Activated CD8-positive, alpha-beta memory T cell treated with anti-CD3 and anti-CD28 coated beads, Interleukin-2, amount 10 ng/mL, durations not matched to agents 7 days and 5 days (primary cell): ENCODE measurements at regions not wholly inside any gene's neighbourhood (a gene's known extent, or its start where the extent isn't known, plus 50 kb on each side); places are given as distances from the start of the nearest gene placed in this dataset.

Source experiments
- ATAC-seq: fragments of 150-1000 bp; cut with Tn5 transposase; one replicate; pipeline ENCODE4 v1.10.0; 2021; ENCODE audit warnings: moderate library complexity
- CTCF ChIA-PET: fragments of 350-600 bp; sonication (Branson Sonifier 250); formaldehyde crosslinking; loops from one replicate; lab custom pipeline; 2021; ENCODE audit warnings: antibody characterized with exemption; lab: Charles Lee
- DNase-seq: peaks from one replicate; pipeline ENCODE4 v3.0.0-alpha.2; 2020
- H3K27ac Mint-ChIP-seq: one replicate; pipeline ENCODE4 v1.8.0; 2021; ENCODE audit warnings: mild to moderate bottlenecking, mixed read lengths
- H3K27me3 Mint-ChIP-seq: one replicate; pipeline ENCODE4 v1.8.0; 2021; ENCODE audit warnings: mixed read lengths
- H3K36me3 Mint-ChIP-seq: one replicate; pipeline ENCODE4 v1.8.0; 2021; ENCODE audit warnings: mild to moderate bottlenecking, mixed read lengths
- H3K4me1 Mint-ChIP-seq: one replicate; pipeline ENCODE4 v1.8.0; 2021; ENCODE audit warnings: mixed read lengths
- H3K4me3 Mint-ChIP-seq: one replicate; pipeline ENCODE4 v1.8.0; 2021; ENCODE audit warnings: mild to moderate bottlenecking, moderate library complexity, mixed read lengths
- H3K9me3 Mint-ChIP-seq: one replicate; pipeline ENCODE4 v1.8.0; 2022; ENCODE audit warnings: low read depth, mixed read lengths

GRCh38 chr11:134685793-134686380 lies 273.8 kb upstream of the B3GAT1 start:
- CTCF ChIA-PET, result no interaction called here
- Mint-ChIP-seq H3K9me3 (no peaks in the 10 kb centered on the region), H3K27me3 (peaks cover 11% of the 10 kb centered on the region), H3K4me1 (no peaks in the 10 kb centered on the region), H3K36me3 (no peaks in the 10 kb centered on the region), H3K27ac (no peak overlapping the region), H3K4me3 (no peak overlapping the region)
- ATAC-seq, result no peak
- no peak for DNase-seq

- H3K36me3 Mint-ChIP-seq, result no peaks in the 10 kb centered on the region
- no peaks in the 10 kb centered on the region for H3K4me1 Mint-ChIP-seq
- CTCF ChIA-PET, result no interaction called here
- peaks cover 14% of the 10 kb centered on the region for H3K27me3 Mint-ChIP-seq
- H3K4me3 Mint-ChIP-seq, result no peak overlapping the region
- no peaks in the 10 kb centered on the region for H3K9me3 Mint-ChIP-seq
- ATAC-seq (no peak), DNase-seq (no peak)
- H3K27ac Mint-ChIP-seq, result no peak overlapping the region
These were observed 272.5 kb upstream of the B3GAT1 start for GRCh38 chr11:134684576-134684975.

DNA sequence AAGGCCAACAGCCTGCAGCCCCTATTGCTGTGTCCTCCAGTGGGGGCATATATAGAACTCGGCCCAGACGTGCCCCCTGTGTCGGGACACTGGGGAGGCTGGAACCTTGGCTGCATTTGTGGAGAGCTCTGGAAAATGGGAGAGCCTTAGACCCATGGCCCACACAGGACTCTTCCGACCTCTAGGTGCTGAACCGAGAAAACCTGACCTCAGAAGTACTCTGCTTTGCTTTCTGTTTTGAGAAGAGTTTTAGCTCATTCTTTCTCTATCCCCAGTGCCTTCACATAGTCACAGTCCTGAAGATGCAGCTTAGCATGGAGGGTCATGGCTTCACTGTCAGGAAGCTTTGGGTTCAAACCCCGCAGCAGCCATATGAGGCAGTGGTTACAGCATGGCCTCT lies 271.8 kb upstream of the B3GAT1 start:
- Mint-ChIP-seq H3K27me3 (peaks cover 14% of the 10 kb centered on the region), H3K4me1 (no peaks in the 10 kb centered on the region), H3K36me3 (no peaks in the 10 kb centered on the region), H3K4me3 (no peak overlapping the region), H3K27ac (no peak overlapping the region), H3K9me3 (no peaks in the 10 kb centered on the region)
- CTCF ChIA-PET, result no interaction called here
- DNase-seq (no peak), ATAC-seq (no peak)

DNA sequence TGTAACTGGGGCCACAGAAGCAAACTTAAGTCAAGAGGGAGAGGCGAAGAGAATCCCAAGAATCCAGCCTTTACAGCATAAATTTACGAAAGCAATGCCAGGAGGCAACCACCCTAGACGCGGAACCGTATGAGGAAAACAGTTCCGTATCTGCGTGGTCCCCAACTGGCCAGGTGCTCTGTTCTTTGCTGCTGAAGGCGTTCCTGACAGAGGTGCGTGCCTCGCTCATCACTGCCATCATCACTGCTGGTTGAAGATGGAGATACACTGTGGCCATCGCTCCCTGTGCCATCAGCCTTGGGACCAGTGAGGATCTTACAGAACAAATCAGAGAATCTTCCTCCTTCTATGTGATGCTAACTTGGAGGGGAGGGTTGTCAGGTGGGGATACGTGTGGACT lies 270.5 kb upstream of the B3GAT1 start:
- CTCF ChIA-PET, result no interaction called here
- no peaks in the 10 kb centered on the region for H3K36me3 Mint-ChIP-seq
- no peak overlapping the region for H3K4me3 Mint-ChIP-seq
- no peaks in the 10 kb centered on the region for H3K4me1 Mint-ChIP-seq
- H3K27me3 Mint-ChIP-seq, result peaks cover 8% of the 10 kb centered on the region
- H3K9me3 Mint-ChIP-seq, result no peaks in the 10 kb centered on the region
- DNase-seq, result no peak
- no peak overlapping the region for H3K27ac Mint-ChIP-seq
- no peak for ATAC-seq

DNA sequence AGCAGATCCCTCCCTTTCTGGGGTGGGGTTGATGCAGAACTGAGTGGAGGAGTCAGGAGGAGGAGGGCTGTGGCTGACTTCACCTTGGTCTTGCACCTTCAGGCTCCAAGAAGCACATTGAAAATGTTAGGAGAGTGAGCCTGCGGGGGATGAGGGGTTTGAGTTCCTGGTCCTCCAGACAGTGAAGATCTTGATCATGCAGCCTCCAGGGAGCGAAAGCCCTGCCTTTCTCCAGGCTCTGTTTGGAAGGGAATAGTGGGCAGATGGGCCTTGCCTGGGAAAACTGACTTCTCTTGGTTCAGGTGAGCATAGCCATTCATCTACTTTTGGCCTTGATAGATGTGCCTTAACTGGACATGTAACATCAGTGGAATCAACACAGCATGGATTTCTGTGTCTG lies 267.6 kb upstream of the B3GAT1 start:
- no peak for ATAC-seq
- Mint-ChIP-seq H3K4me1 (no peaks in the 10 kb centered on the region), H3K36me3 (no peaks in the 10 kb centered on the region), H3K27ac (no peak overlapping the region), H3K4me3 (no peak overlapping the region), H3K9me3 (no peaks in the 10 kb centered on the region), H3K27me3 (peaks cover 3% of the 10 kb centered on the region)
- DNase-seq, result peak; percentile 35
- CTCF ChIA-PET, result no interaction called here

DNA sequence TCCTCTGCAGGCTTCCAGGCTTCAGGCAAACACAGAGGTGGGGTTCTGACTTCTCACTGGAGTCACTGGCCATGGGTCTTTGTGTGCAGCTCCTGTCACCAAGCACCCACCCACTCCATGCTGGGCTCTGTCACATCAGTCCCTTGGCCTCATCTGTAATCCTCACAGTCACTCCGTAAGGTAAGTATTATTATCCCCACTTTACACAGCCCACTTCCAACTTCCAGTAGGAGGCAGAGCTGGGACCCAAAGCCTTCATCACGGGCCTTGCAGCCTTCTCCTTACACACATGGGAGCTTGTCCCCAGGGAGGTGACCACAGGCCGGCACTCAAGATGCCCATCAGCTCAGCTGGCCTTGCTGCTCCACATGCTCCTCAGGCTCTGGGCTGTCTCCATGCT lies 266.7 kb upstream of the B3GAT1 start:
- DNase-seq, result no peak
- CTCF ChIA-PET, result no interaction called here
- Mint-ChIP-seq H3K4me3 (no peak overlapping the region), H3K4me1 (no peaks in the 10 kb centered on the region), H3K27ac (no peak overlapping the region), H3K9me3 (no peaks in the 10 kb centered on the region), H3K36me3 (no peaks in the 10 kb centered on the region), H3K27me3 (peaks cover 3% of the 10 kb centered on the region)
- ATAC-seq, result no peak

- Mint-ChIP-seq H3K4me1 (no peaks in the 10 kb centered on the region), H3K27me3 (peaks cover 3% of the 10 kb centered on the region), H3K27ac (no peak overlapping the region), H3K9me3 (no peaks in the 10 kb centered on the region), H3K4me3 (no peak overlapping the region), H3K36me3 (no peaks in the 10 kb centered on the region)
- ATAC-seq, result no peak
- DNase-seq, result peak; percentile 14
- CTCF ChIA-PET, result no interaction called here
These were observed 266.0 kb upstream of the B3GAT1 start for GRCh38 chr11:134677891-134678551.

GRCh38 chr11:134677397-134677822 lies 265.4 kb upstream of the B3GAT1 start:
- Mint-ChIP-seq H3K27me3 (peaks cover 3% of the 10 kb centered on the region), H3K27ac (no peak overlapping the region), H3K9me3 (no peaks in the 10 kb centered on the region), H3K4me3 (no peak overlapping the region), H3K36me3 (no peaks in the 10 kb centered on the region), H3K4me1 (no peaks in the 10 kb centered on the region)
- ATAC-seq (no peak), DNase-seq (peak; percentile 31)
- CTCF ChIA-PET, result no interaction called here

DNA sequence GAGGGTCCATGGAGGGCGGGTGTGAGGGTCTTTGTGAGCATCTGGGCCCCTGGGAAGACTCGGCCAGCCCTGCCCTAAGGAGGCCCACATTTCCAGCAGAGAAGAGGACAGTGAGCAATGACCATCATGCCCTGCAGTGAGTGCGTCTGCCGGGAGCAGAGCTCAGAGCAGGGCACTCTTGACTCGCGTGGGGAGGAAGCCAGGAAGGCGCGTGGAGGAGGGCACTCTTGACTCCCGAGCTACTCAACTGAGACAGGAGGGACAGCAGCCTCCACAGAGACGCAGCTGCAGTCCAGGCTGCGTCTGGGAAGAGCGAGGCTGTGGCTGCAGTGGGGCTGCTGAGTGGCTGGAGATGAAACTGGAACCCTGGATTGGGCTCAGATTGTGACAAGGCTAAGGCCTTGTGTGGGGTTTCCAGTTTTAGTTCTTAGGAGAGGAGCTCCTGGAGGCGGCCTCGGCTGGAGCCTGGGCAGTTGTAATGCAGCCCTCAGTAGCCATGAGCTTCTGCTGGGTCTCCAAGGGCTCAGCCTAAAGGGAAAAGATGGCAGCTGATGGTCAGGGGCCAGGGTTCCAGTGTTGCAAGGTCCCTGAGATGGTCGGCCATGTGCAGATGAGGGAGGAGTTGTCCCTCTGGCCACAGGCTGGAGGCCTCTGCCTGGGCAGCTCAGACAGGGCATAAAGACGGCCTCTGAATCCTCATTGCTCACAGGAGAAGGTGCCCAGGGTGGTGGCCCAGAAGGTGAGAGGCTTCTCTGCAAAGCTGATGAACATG lies 264.7 kb upstream of the B3GAT1 start:
- peak; percentile 8 for DNase-seq
- ATAC-seq, result no peak

DNA sequence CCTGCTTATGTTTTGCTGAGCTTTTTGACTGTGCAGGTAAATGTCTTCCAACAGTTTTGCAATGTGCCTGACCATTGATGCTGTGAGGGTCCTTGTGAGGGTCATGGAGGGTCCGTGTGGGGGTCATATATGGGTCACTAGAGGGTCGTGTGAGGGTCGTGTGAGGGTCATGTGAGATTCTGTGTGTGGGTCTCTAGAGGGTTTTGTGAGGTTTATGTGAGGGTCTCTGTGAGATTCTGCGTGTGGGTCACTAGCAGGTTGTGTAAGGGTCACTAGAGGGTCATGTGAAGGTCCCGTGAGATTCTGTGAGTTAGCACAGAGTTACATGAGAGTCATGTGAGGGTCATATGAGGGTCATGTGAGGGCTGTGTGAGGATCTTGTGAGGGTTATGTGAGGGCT lies 263.9 kb upstream of the B3GAT1 start:
- no peaks in the 10 kb centered on the region for H3K4me1 Mint-ChIP-seq
- peaks cover 5% of the 10 kb centered on the region for H3K27me3 Mint-ChIP-seq
- CTCF ChIA-PET, result no interaction called here
- H3K27ac Mint-ChIP-seq, result no peak overlapping the region
- no peak for ATAC-seq
- no peak overlapping the region for H3K4me3 Mint-ChIP-seq
- DNase-seq, result peak; percentile 34
- H3K9me3 Mint-ChIP-seq, result no peaks in the 10 kb centered on the region
- no peaks in the 10 kb centered on the region for H3K36me3 Mint-ChIP-seq

More for the DNA sequence above, 264.7 kb upstream of the B3GAT1 start:
- Mint-ChIP-seq H3K36me3 (no peaks in the 10 kb centered on the region), H3K9me3 (no peaks in the 10 kb centered on the region), H3K27ac (no peak overlapping the region), H3K4me1 (no peaks in the 10 kb centered on the region), H3K27me3 (peaks cover 3% of the 10 kb centered on the region), H3K4me3 (no peak overlapping the region)
- CTCF ChIA-PET, result no interaction called here

DNA sequence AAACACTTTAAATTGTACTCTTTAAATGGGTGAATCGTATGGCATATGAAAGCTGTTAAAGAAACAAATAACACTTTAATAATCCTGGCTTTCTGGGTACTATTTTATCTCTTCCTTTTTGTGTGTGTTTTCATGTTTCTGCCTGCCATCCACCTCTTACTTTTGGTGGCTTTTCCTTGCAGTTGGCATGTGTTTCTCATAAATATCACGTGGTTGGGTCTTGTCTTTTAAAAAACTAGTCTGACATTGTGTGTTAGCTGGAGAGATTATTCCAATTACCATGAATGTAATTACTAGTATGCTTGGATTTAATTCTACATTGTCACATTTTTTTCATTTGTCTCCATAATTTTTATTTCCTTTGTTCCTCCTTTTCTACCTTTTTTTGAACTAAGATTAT lies 262.9 kb upstream of the B3GAT1 start:
- ATAC-seq (no peak), DNase-seq (no peak)
- Mint-ChIP-seq H3K4me3 (no peak overlapping the region), H3K27ac (no peak overlapping the region), H3K36me3 (no peaks in the 10 kb centered on the region), H3K9me3 (no peaks in the 10 kb centered on the region), H3K27me3 (peaks cover 3% of the 10 kb centered on the region), H3K4me1 (no peaks in the 10 kb centered on the region)
- CTCF ChIA-PET, result no interaction called here

DNA sequence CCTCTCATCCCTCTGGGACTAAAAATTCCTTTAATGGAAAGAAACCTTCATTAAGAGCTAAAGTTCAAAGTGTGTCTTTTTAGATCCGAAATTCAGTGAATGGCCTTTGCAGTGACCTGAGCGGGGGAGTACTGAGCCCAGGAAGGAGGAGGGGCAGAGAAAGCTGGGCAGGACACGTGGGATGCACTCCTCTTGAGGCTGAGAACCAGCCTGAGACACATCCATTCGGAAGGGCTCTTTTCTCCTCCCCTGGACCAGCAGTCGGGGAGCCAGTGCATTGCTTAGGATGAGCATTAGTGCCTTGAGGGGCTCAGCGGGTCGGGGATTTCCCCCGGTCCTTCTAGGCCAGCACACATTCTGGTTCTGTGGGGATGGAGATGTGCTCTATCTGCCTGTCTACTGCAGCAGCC lies 258.9 kb upstream of the B3GAT1 start:
- Mint-ChIP-seq H3K9me3 (no peaks in the 10 kb centered on the region), H3K4me3 (no peak overlapping the region), H3K36me3 (no peaks in the 10 kb centered on the region), H3K27me3 (peaks cover 3% of the 10 kb centered on the region), H3K4me1 (no peaks in the 10 kb centered on the region), H3K27ac (no peak overlapping the region)
- no peak for ATAC-seq
- CTCF ChIA-PET, result no interaction called here
- no peak for DNase-seq

DNA sequence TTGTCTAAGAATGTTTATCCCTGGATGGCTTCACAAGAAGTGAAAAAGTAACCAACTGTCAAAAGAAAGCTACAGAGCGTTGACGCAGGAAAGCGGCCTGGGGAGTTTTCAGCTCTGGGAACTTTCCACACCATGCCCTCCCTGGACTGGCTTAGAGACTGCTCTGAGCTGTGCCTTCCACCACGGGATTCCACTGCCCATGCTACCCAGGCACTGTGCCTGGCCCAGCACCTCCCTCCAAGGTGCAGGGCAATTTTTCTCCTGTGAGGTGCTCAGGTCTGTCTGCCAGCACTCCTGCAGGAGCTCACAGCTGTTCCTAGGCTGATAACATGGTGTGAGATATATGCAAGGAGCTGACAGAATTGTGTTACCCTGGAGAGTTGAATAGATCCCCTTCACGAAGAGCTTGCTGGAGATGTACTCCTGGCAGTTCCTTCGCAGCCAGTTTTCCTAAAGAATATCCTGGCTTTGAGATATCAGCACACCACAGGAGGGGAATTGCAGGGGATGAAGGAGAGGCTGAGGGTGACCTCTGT lies 258.3 kb upstream of the B3GAT1 start:
- H3K27ac Mint-ChIP-seq, result no peak overlapping the region
- no peaks in the 10 kb centered on the region for H3K4me1 Mint-ChIP-seq
- DNase-seq (no peak), ATAC-seq (no peak)
- no peak overlapping the region for H3K4me3 Mint-ChIP-seq
- H3K9me3 Mint-ChIP-seq, result no peaks in the 10 kb centered on the region
- no peaks in the 10 kb centered on the region for H3K36me3 Mint-ChIP-seq
- CTCF ChIA-PET, result no interaction called here
- peaks cover 3% of the 10 kb centered on the region for H3K27me3 Mint-ChIP-seq

- CTCF ChIA-PET, result no interaction called here
- Mint-ChIP-seq H3K27me3 (peaks cover 3% of the 10 kb centered on the region), H3K36me3 (no peaks in the 10 kb centered on the region), H3K9me3 (no peaks in the 10 kb centered on the region), H3K27ac (no peak overlapping the region), H3K4me3 (no peak overlapping the region), H3K4me1 (no peaks in the 10 kb centered on the region)
- DNase-seq, result peak; percentile 31
- ATAC-seq, result no peak
These were observed 257.8 kb upstream of the B3GAT1 start for GRCh38 chr11:134669796-134670195.
